Esophagus squamous epithelium (tissue), 5 donors: ENCODE measurements at regions not wholly inside any gene's neighbourhood (a gene's known extent, or its start where the extent isn't known, plus 50 kb on each side); places are given as distances from the start of the nearest gene placed in this dataset.

Source experiments
- DNase-seq: peaks from one replicate; lab custom pipeline; 2025; lab: John Stamatoyannopoulos, UW
- H3K27ac ChIP-seq, 4 donors: fragments of 200-600 bp; sonication (generic); one replicate each; pipeline ENCODE4 v1.5.1; 2016 to 2019; ENCODE audit warnings: mild to moderate bottlenecking in 1 of 4
- H3K27me3 ChIP-seq, 4 donors: fragments of 200-600 bp; sonication (generic); 1 replicate in 3 of 4; 2 replicates in 1 of 4; pipeline versions ENCODE4 v1.5.1 to v1.6.0; 2017 to 2021; ENCODE audit warnings: antibody characterized with exemption in 1 of 4
- H3K36me3 ChIP-seq, 3 donors: fragments of 200-600 bp; sonication (generic); one replicate each; pipeline ENCODE4 v1.5.1; 2016 to 2019
- H3K4me1 ChIP-seq, 3 donors: fragments of 200-600 bp; sonication (generic); one replicate each; pipeline ENCODE4 v1.5.1; 2017 to 2019
- H3K4me3 ChIP-seq, 4 donors: fragments of 200-600 bp; sonication (generic); 1 replicate in 3 of 4; 2 replicates in 1 of 4; pipeline ENCODE4 v1.5.1; 2016 to 2019; ENCODE audit warnings: mild to moderate bottlenecking in 2 of 4, moderate library complexity in 1 of 4
- H3K9me3 ChIP-seq, 3 donors: fragments of 200-600 bp; sonication (generic); one replicate each; pipeline ENCODE4 v1.5.1; 2016 to 2019
- POLR2A ChIP-seq, 4 donors: fragments of 450-650 bp; IDR thresholded peaks; one replicate each; pipeline ENCODE4 v1.6.1; 2017; ENCODE audit warnings: antibody characterized with exemption in 4 of 4, mild to moderate bottlenecking in 4 of 4, moderate library complexity in 3 of 4
- WGBS, 2 donors: methylation state at CpG; one replicate each; pipeline ENCODE4 v1.1.5; 2018; 5-methylcytosine and 5-hydroxymethylcytosine counted together
- intact Hi-C: fragments of 100-400 bp; cut with DNase I; formaldehyde crosslinking; loops from one replicate; pipeline ENCODE4 v1.15.0; 2022
- TF ChIP-seq, protein P1 (sequence below), 6 experiments: fragments of 450-650 bp in 4 of 6; fragments of 200-600 bp in 2 of 6; sonication (generic) in 2 of 6; IDR thresholded peaks; one replicate each; pipeline ENCODE4 v1.5.1; 2016 to 2019; ENCODE audit warnings: antibody characterized with exemption in 6 of 6, mild to moderate bottlenecking in 4 of 6, moderate library complexity in 4 of 6
- donor health status: DM: yes; HTN: yes; CAD: no.

DNA sequence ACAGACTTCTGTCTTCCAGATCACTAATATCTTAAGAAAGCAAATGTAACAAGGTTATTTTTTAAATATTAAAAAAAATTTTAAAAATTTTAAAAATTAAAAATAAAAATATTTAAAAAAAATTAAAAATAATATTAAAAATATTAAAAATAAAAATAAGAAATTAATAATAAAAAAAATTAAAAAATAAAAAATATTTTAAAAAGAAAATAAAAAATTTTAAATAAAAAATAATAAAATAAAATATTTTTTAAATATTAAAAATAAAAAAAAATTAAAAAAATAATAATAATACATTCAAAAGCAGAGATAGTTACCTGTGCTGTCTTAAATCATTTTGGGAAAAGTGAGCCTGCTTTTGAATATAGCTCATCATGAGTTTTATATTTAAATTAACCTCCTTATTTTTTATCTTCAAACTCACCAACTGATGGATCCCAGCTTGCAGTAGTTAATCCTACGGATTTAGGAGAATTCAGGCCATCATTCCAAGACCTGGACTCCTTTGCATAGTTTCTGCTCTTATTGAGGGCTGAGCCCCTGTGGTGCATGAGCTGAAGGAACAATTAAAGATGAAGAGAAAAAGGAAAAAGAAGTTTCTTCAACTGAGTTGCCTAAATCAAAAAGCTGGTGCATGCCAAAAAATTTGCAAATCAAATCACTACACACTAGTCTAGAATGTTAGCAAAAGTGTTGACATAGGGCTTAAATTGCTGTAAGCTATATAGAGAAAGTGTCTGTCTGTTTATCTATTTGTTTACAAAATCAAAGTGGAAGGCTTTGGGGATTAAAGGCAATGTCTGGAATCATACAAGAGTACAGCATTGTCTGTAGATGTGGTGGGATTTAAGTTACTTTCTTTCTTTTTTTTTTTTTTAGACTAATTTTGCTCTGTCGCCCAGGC is 50.5 kb upstream of the ZNF438 start:
- intact Hi-C loops = no loop called here
- WGBS, 2 donors = 71 to 90% methylated on average over 2 of the region's 2 CpGs

DNA sequence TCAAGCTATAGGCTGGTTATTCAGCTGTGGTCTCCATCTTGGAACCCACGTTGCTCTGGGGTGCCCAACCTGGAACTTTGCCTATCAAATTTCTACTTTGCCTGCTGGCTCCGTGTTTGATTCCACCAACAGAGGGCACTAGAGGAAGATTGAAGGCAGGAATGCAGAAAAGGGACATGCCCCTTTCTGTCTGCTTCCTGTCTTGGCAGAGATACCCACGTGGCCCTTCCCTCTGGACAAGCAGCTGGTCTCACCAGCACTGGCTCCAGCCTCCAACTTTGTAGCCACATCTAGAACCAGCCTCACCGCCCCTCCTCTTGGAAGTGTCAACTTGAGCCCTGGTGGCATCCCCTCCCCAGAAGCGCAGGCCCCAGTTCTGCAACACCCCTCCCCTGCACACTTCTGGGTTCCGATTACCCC is 52.1 kb upstream of the ZNF438 start:
- Histone ChIP-seq H3K36me3 (no peaks in the 10 kb centered on the region), H3K27ac (no peak overlapping the region), H3K9me3 (no peaks in the 10 kb centered on the region), H3K4me1 (no peaks in the 10 kb centered on the region), H3K4me3 (no peak overlapping the region), H3K27me3 (no peaks in the 10 kb centered on the region)
- 57 to 93% methylated on average over 3 to 6 of the region's 6 CpGs for WGBS, 2 donors
- TF ChIP-seq, protein P1, sequence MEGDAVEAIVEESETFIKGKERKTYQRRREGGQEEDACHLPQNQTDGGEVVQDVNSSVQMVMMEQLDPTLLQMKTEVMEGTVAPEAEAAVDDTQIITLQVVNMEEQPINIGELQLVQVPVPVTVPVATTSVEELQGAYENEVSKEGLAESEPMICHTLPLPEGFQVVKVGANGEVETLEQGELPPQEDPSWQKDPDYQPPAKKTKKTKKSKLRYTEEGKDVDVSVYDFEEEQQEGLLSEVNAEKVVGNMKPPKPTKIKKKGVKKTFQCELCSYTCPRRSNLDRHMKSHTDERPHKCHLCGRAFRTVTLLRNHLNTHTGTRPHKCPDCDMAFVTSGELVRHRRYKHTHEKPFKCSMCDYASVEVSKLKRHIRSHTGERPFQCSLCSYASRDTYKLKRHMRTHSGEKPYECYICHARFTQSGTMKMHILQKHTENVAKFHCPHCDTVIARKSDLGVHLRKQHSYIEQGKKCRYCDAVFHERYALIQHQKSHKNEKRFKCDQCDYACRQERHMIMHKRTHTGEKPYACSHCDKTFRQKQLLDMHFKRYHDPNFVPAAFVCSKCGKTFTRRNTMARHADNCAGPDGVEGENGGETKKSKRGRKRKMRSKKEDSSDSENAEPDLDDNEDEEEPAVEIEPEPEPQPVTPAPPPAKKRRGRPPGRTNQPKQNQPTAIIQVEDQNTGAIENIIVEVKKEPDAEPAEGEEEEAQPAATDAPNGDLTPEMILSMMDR (IDR thresholded peaks at IDR 0.05) = peak in 5 of 6 experiments; percentile 20 to 68 (median 39)
- no peak for TF ChIP-seq POLR2A (IDR thresholded peaks at IDR 0.05)
- no peak for DNase-seq
- intact Hi-C loops = no loop called here

More for the DNA sequence above, 50.5 kb upstream of the ZNF438 start:
- no peaks in the 10 kb centered on the region for H3K27me3 ChIP-seq
- no peaks in the 10 kb centered on the region for H3K36me3 ChIP-seq
- no peaks in the 10 kb centered on the region for H3K9me3 ChIP-seq
- H3K4me1 ChIP-seq = no peaks in the 10 kb centered on the region
- H3K4me3 ChIP-seq = no peak overlapping the region
- no peak for TF ChIP-seq POLR2A (IDR thresholded peaks at IDR 0.05)
- TF ChIP-seq, protein P1 (IDR thresholded peaks at IDR 0.05) = no peak
- no peak for DNase-seq
- no peak overlapping the region for H3K27ac ChIP-seq

DNA sequence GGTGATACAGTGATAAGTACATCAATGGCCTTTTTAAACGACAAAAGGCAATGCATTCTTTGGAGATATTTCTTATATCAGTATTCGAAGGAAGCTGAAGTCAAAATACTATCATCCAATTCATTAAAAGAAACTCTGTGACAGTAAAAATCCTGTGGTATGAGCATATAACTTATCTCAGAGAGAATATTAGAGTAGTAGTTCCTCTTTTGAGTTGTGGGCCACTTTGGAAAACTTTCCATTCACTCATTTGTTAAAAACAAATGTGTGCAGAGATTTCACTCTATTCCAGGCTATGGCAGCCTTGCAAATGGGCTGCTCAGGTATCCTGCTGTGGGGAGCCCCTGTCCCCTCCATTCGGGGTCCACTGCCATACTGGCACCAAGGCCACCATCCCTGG is 55.3 kb upstream of the ZNF438 start:
- no peaks in the 10 kb centered on the region for H3K9me3 ChIP-seq
- no peak for DNase-seq
- TF ChIP-seq, protein P1 (IDR thresholded peaks at IDR 0.05) = no peak
- no peak for TF ChIP-seq POLR2A (IDR thresholded peaks at IDR 0.05)
- 81 to 100% methylated on average over 2 to 3 of the region's 3 CpGs for WGBS, 2 donors
- no peaks in the 10 kb centered on the region for H3K4me1 ChIP-seq
- H3K36me3 ChIP-seq = no peaks in the 10 kb centered on the region
- intact Hi-C loops = no loop called here
- no peak overlapping the region for H3K27ac ChIP-seq
- H3K4me3 ChIP-seq = no peak overlapping the region
- no peaks in the 10 kb centered on the region for H3K27me3 ChIP-seq

DNA sequence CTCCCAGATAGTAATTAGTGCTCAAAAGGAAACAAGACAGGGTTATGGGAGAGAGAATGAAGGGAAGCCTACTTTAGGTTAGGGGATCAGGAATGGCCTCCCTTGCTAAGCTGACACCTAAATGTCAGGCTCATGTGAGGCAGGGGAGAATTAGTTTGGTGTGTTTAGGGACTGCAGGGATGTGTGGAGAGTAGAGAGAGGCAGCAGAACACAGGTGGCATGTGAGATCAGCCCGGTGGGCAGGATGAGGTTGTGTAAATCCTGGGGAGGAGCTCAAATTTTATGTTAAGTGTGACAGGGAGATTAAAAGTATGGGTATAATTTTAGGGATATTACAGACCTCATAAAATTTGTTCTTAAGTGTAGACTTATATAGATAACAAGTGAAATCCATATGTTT is 56.2 kb upstream of the ZNF438 start:
- Histone ChIP-seq H3K9me3 (no peaks in the 10 kb centered on the region), H3K4me1 (no peaks in the 10 kb centered on the region), H3K27ac (no peak overlapping the region), H3K27me3 (no peaks in the 10 kb centered on the region), H3K36me3 (no peaks in the 10 kb centered on the region), H3K4me3 (no peak overlapping the region)
- 72 to 75% methylated on average over 1 of the region's 1 CpG for WGBS, 2 donors
- no peak for DNase-seq
- TF ChIP-seq POLR2A (IDR thresholded peaks at IDR 0.05) = no peak
- TF ChIP-seq, protein P1 (IDR thresholded peaks at IDR 0.05) = no peak
- intact Hi-C loops = no loop called here

DNA sequence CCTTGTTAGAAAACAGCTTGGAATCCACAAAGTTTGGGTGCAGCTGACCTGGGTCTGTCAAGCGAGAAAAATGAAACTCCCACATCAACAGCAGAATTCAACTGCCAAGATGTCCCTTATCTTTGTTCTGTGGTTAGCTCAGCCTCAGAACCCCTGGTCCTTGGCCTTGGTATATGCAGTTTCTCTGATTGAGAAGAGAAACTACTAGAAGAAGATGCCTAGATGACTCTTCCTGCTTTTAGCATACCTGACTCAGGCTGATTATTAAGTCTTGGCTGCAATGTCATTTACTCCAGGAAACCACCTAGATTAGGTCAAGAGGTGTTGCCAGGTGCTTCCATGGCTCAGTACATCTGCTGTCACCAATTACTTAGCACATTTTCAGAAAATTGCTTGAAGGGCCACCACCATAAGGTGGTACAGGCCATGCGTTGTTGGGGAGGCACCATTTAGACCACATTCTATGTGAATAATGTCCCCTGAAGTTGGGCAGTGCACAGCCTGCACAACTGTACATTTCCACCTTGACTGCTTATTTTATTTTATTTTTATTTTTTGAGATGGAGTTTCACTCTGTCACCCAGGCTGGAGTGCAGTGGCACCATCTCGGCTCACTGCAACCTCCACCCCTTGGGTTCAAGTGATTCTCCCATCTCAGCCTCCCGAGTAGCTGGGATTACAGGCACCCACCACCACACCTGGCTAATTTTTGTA is 59.4 kb upstream of the ZNF438 start:
- no peak overlapping the region for H3K4me3 ChIP-seq
- no peaks in the 10 kb centered on the region for H3K9me3 ChIP-seq
- H3K36me3 ChIP-seq = no peaks in the 10 kb centered on the region
- no peak overlapping the region for H3K27ac ChIP-seq
- DNase-seq = no peak
- no peaks in the 10 kb centered on the region for H3K4me1 ChIP-seq
- intact Hi-C loops = no loop called here
- TF ChIP-seq, protein P1 (IDR thresholded peaks at IDR 0.05) = no peak
- no peak for TF ChIP-seq POLR2A (IDR thresholded peaks at IDR 0.05)
- WGBS, 2 donors = 79 to 89% methylated on average over 3 to 4 of the region's 4 CpGs
- H3K27me3 ChIP-seq = no peaks in the 10 kb centered on the region
